Tibial nerve (tissue), 4 donors: ENCODE measurements at regions not wholly inside any gene's neighbourhood (a gene's known extent, or its start where the extent isn't known, plus 50 kb on each side); places are given as distances from the start of the nearest gene placed in this dataset.

Source experiments
- DNase-seq, 2 donors: peaks; one replicate each; pipeline ENCODE4 v3.0.0-alpha.2; 2019; ENCODE audit warnings: low spot score in 2 of 2
- H3K27ac ChIP-seq, 4 donors: fragments of 200-600 bp; sonication (generic) in 3 of 4; one replicate each; pipeline ENCODE4 v1.5.1; 2017 to 2019; ENCODE audit warnings: mild to moderate bottlenecking in 1 of 4
- H3K27me3 ChIP-seq, 2 donors: fragments of 200-600 bp; sonication (generic) in 1 of 2; one replicate each; pipeline versions ENCODE4 v1.5.1 to v1.6.0; 2017 to 2019
- H3K36me3 ChIP-seq, 3 donors: fragments of 200-600 bp; sonication (generic); one replicate each; pipeline ENCODE4 v1.5.1; 2018 to 2019
- H3K4me1 ChIP-seq, 4 donors: fragments of 200-600 bp; sonication (generic) in 3 of 4; one replicate each; pipeline ENCODE4 v1.5.1; 2017 to 2019
- H3K4me3 ChIP-seq, 4 donors: fragments of 200-600 bp; sonication (generic) in 3 of 4; one replicate each; pipeline ENCODE4 v1.5.1; 2017 to 2019; ENCODE audit warnings: mild to moderate bottlenecking in 1 of 4, moderate library complexity in 1 of 4
- H3K9me3 ChIP-seq, 4 donors: fragments of 200-600 bp; sonication (generic) in 3 of 4; one replicate each; pipeline ENCODE4 v1.5.1; 2017 to 2019
- EP300 ChIP-seq, 2 donors: sonication (generic); formaldehyde crosslinking; IDR thresholded peaks; one replicate each; pipeline ENCODE4 v1.6.1; 2017; ENCODE audit warnings: antibody characterized with exemption in 2 of 2, mild to moderate bottlenecking in 1 of 2
- POLR2A ChIP-seq, 2 donors: fragments of 450-650 bp; IDR thresholded peaks; one replicate each; pipeline ENCODE4 v1.6.1; 2017; ENCODE audit warnings: antibody characterized with exemption in 2 of 2, mild to moderate bottlenecking in 2 of 2, moderate library complexity in 2 of 2
- WGBS, 2 donors: methylation state at CpG; one replicate each; pipeline ENCODE4 v1.1.5; 2018; 5-methylcytosine and 5-hydroxymethylcytosine counted together
- TF ChIP-seq, protein P1 (sequence below), 5 experiments: fragments of 200-600 bp in 3 of 5; fragments of 450-650 bp in 2 of 5; sonication (generic) in 3 of 5; IDR thresholded peaks; one replicate each; pipeline ENCODE4 v1.5.1; 2016 to 2019; ENCODE audit warnings: antibody characterized with exemption in 5 of 5, mild to moderate bottlenecking in 3 of 5, moderate library complexity in 2 of 5

DNA sequence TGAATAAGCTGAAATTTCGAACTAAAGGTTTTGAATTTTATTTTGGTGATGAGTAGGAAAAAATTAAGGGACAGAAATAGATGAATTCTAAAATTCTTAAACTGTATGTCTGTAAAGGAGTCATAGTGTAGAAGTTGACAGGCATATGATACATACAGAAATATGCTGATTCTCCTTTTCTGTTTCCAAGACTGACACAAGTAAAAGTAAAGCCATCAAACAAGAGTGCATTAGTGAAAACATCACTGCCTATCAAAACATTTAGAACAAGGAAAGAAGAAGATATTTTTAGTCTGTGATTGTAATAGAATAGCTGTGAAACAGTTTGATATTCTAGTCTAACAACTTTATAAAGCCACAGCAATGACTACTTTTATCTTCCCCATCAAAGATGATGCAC, 1318.0 kb upstream of the TENM4 start:
- H3K4me3 ChIP-seq = no peak overlapping the region
- WGBS, 2 donors = 42 to 45% methylated on average over 1 of the region's 1 CpG
- H3K4me1 ChIP-seq = no peaks in the 10 kb centered on the region
- TF ChIP-seq EP300 (IDR thresholded peaks at IDR 0.05) = no peak
- TF ChIP-seq POLR2A (IDR thresholded peaks at IDR 0.05) = no peak
- TF ChIP-seq, protein P1, sequence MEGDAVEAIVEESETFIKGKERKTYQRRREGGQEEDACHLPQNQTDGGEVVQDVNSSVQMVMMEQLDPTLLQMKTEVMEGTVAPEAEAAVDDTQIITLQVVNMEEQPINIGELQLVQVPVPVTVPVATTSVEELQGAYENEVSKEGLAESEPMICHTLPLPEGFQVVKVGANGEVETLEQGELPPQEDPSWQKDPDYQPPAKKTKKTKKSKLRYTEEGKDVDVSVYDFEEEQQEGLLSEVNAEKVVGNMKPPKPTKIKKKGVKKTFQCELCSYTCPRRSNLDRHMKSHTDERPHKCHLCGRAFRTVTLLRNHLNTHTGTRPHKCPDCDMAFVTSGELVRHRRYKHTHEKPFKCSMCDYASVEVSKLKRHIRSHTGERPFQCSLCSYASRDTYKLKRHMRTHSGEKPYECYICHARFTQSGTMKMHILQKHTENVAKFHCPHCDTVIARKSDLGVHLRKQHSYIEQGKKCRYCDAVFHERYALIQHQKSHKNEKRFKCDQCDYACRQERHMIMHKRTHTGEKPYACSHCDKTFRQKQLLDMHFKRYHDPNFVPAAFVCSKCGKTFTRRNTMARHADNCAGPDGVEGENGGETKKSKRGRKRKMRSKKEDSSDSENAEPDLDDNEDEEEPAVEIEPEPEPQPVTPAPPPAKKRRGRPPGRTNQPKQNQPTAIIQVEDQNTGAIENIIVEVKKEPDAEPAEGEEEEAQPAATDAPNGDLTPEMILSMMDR (IDR thresholded peaks at IDR 0.05) = no peak
- H3K27ac ChIP-seq = no peak overlapping the region
- no peaks in the 10 kb centered on the region for H3K27me3 ChIP-seq
- no peaks in the 10 kb centered on the region for H3K9me3 ChIP-seq
- H3K36me3 ChIP-seq = no peaks in the 10 kb centered on the region
- DNase-seq = no peak

DNA sequence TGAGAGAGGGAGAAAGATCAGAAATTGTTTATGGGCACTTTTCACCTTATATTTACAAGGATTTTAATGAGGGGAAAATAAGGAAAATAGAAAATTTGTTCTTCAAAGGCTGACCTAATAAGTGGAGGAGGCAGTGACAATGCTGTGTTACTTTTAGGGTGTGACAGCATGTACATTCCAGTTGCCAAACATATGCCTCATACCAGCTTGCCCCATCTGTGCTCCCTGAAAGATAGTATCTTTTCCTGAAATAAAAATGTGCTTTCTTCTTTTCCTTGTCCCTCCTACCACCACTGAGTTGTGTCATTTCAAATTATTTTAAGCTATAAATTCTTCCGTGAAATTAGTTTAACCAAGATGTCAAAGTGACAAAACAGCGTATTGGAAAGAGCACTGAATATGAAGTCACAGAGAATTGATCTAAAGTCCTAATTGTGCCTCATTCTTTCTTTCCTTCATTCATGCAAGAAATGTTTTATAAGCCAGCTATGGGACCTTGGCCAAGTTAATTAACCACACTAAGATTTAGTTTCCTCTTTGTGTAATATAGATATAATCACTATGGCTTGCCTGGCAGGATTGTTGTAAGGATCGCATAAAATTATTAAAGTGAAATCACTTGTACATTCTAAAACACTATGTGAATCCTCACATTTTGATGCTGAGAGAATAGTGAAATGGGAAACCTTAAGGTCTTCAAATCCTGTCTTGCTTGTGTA, 1307.5 kb upstream of the TENM4 start:
- 58 to 59% methylated on average over 3 of the region's 3 CpGs for WGBS, 2 donors
- TF ChIP-seq EP300 (IDR thresholded peaks at IDR 0.05) = no peak
- TF ChIP-seq, protein P1 (IDR thresholded peaks at IDR 0.05) = no peak
- no peak for TF ChIP-seq POLR2A (IDR thresholded peaks at IDR 0.05)
- no peaks in the 10 kb centered on the region for H3K9me3 ChIP-seq
- no peak overlapping the region for H3K4me3 ChIP-seq
- no peaks in the 10 kb centered on the region for H3K27me3 ChIP-seq
- H3K36me3 ChIP-seq = no peaks in the 10 kb centered on the region
- no peak for DNase-seq
- no peaks in the 10 kb centered on the region for H3K4me1 ChIP-seq
- no peak overlapping the region for H3K27ac ChIP-seq

DNA sequence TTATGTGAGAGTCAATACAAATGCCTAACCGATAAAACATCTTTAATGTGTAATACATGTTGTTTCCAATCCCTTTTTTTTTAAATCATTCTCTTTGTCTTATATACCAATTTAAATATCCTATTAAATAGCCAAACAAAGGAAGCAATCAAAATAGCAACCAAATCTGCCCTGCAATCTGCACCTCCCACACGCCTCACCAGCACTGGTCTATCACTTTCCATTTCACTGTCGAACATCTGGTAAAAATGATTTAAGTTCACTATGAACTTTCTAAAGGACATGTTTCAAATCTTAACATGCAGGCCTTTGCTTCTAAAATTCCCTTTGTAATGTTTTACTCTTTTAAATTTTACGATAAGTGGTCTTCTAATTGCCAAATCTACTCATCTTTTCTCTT, 1305.5 kb upstream of the TENM4 start:
- H3K27ac ChIP-seq = no peak overlapping the region
- TF ChIP-seq POLR2A (IDR thresholded peaks at IDR 0.05) (no peak), EP300 (IDR thresholded peaks at IDR 0.05) (no peak)
- TF ChIP-seq, protein P1 (IDR thresholded peaks at IDR 0.05) = no peak
- 79 to 85% methylated on average over 4 of the region's 4 CpGs for WGBS, 2 donors
- H3K9me3 ChIP-seq = no peaks in the 10 kb centered on the region
- no peaks in the 10 kb centered on the region for H3K4me1 ChIP-seq
- H3K4me3 ChIP-seq = no peak overlapping the region
- no peaks in the 10 kb centered on the region for H3K27me3 ChIP-seq
- no peaks in the 10 kb centered on the region for H3K36me3 ChIP-seq
- DNase-seq = no peak

DNA sequence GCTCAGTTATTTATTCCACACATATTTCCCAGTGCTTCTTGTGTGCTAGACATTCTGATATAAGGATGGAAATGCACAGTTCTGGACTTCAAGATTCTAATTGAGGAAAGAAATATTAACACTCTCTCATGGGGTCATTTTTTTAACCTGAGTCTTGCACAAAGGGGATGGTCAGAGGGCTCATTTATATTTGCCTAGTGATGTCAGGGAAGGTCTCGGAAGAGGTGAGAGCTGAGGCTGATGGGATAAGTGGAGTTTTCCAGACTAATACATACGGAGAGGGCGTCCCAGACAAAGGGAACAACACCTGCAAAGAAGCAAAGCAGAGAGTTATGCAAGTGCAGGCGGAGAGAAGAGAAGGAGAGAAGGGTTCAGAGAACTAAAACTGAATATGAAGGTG, 1304.6 kb upstream of the TENM4 start:
- no peak overlapping the region for H3K27ac ChIP-seq
- no peak overlapping the region for H3K4me3 ChIP-seq
- DNase-seq = no peak
- no peaks in the 10 kb centered on the region for H3K27me3 ChIP-seq
- 91 to 93% methylated on average over 4 of the region's 4 CpGs for WGBS, 2 donors
- H3K4me1 ChIP-seq = no peaks in the 10 kb centered on the region
- no peaks in the 10 kb centered on the region for H3K9me3 ChIP-seq
- no peaks in the 10 kb centered on the region for H3K36me3 ChIP-seq
- TF ChIP-seq, protein P1 (IDR thresholded peaks at IDR 0.05) = no peak
- TF ChIP-seq POLR2A (IDR thresholded peaks at IDR 0.05) (no peak), EP300 (IDR thresholded peaks at IDR 0.05) (no peak)

DNA sequence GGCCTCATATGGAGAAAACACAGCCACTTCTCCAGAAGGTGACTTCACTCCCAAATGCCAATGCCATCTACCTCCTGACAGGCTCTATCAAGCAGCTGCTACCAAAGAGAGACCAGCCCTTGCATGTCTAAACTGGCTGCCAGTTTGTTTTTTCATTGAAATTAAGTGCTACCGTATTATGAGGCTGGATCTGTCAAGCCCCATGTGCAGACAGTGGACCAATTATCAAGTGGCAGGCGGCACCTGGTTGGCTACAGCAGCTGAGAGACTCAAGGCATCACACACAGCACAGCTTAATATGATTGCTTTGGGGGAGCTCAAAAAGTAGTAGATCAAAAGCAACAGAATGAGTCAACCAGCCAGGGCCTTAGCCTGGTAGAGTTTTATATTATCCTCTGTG, 1293.0 kb upstream of the TENM4 start:
- DNase-seq = no peak
- Histone ChIP-seq H3K36me3 (no peaks in the 10 kb centered on the region), H3K27ac (no peak overlapping the region), H3K4me1 (no peaks in the 10 kb centered on the region), H3K27me3 (no peaks in the 10 kb centered on the region), H3K4me3 (no peak overlapping the region), H3K9me3 (no peaks in the 10 kb centered on the region)
- no peak for TF ChIP-seq EP300 (IDR thresholded peaks at IDR 0.05)
- WGBS, 2 donors = 97 to 98% methylated on average over 2 of the region's 2 CpGs

DNA sequence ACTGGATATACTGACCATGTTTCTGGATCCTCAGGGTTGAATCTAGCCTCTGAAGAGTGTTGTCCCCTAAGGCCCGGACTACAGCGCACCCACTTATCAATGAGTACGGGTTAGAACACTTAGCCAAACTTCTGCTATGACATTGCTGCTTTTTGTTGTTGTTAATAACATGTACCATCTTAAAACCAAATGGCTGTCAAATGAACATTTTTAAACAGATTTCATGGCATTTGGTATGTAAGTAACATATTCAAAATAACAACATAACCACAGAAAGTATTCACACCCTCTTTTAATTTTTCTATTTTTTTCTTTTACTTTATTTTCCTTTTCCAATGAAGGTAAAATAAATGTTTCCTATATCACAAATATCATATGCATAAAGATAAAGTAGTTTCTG, 1292.5 kb upstream of the TENM4 start:
- no peaks in the 10 kb centered on the region for H3K36me3 ChIP-seq
- no peak overlapping the region for H3K4me3 ChIP-seq
- no peaks in the 10 kb centered on the region for H3K4me1 ChIP-seq
- no peak for DNase-seq
- no peaks in the 10 kb centered on the region for H3K27me3 ChIP-seq
- 96 to 97% methylated on average over 3 of the region's 3 CpGs for WGBS, 2 donors
- TF ChIP-seq EP300 (IDR thresholded peaks at IDR 0.05) = no peak
- TF ChIP-seq, protein P1 (IDR thresholded peaks at IDR 0.05) = no peak
- TF ChIP-seq POLR2A (IDR thresholded peaks at IDR 0.05) = no peak
- H3K9me3 ChIP-seq = no peaks in the 10 kb centered on the region
- no peak overlapping the region for H3K27ac ChIP-seq
